NCI-H524 treated with DMSO at 0.1 percent for 48 hours (cell line): ENCODE measurements at regions not wholly inside any gene's neighbourhood (a gene's known extent, or its start where the extent isn't known, plus 50 kb on each side); places are given as distances from the start of the nearest gene placed in this dataset.

ENCODE experiments used
- DNase-seq: peaks from one replicate; lab custom pipeline; 2025; lab: John Stamatoyannopoulos, UW

DNA sequence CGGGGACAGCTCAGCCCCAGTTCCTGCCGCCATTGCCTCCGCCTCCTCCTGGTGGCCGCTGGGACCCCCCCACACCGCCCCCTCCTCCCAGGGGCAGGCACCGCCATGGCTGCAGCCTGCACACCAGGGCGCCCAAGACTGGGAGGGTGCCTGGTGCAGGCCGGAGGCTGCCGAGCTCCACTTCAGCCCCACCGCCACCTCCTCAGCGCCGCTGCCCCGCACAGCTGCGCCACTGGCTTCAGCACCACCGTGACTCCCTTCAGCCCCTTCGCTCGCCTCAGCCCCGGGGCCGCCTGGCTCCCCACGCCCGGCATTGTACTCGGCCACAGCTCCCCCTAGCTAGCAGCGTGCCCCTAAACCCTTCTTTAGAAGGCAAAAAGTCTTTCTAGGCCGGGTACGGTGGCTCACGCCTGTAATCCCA, 131.1 kb downstream of the CRYBB2 start:
- DNase-seq, result no peak

DNA sequence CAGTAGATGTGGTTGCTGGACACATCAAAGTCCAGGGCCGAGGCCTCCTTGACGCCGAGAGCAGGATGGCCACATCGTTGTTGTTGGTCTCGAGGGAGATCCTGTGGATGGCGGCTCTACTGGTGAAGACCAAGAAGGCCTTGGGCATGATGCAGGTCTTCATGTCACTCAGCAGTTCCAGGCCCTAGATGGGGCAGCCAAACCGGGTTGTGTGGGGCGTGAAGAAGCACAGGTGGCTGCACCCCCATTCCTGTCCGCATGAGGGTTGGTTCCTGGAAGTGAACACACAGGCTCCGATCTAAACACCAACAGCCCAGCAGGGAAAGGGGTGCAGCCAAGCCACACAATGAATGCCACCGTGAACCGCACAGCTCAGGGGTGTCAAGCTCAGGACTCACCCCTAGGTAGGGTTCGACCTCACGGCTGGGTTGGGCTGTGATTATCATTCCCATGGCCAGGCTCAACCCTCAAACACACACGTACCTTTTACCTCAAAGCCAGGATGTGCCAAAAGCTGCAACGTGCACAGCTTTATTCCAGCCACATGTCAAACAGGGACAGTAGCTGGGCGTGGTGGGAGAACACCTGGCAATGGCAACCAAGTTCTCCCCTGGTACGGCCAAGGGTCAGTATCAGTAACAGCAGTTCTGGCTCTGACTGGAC, 132.3 kb downstream of the CRYBB2 start:
- no peak for DNase-seq

- no peak for DNase-seq
Observed at GRCh38 chr22:25352294-25352680, 132.8 kb downstream of the CRYBB2 start.

GRCh38 chr22:25353516-25354445, 134.3 kb downstream of the CRYBB2 start:
- no peak for DNase-seq

- DNase-seq, result no peak
Observed at GRCh38 chr22:25354456-25354855, 135.0 kb downstream of the CRYBB2 start.

GRCh38 chr22:25357132-25357455, 137.7 kb downstream of the CRYBB2 start:
- DNase-seq, result no peak

- no peak for DNase-seq
Observed at GRCh38 chr22:25357606-25358420, 138.4 kb downstream of the CRYBB2 start.

- DNase-seq, result no peak
Observed at GRCh38 chr22:25358421-25359170, 139.2 kb downstream of the CRYBB2 start.

DNA sequence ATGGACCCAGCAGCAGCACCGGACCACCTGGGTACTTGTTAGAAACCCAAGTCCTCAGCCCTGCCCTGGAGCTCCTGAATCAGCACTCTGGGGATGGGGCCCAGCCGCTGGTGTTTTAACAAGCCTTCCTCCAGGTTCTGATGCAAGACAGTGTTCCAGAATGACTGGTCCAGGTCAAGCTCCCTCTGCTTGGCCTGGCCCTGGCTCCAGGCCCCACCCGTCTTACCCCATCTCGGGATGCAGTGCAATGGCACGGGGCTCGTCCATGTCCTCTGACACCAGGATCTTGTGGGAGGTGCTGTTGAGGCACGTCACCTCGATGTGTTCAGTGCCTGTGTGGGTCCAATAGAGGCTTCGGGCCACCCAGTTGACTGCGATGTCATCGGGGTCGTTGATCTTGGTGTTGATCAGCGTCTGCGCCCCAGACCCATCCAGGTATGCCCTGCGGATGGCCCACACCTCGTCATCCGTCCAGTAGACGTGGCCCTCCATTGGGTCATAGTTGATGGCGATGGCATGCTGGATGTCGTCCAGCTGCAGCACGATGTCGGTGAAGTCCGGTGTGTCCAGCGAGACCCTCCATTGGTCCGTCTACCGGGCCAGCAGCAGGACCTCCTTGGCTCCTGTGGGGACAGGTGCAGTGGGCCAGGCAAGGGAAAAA, 140.3 kb downstream of the CRYBB2 start:
- no peak for DNase-seq

- no peak for DNase-seq
Observed at GRCh38 chr22:25360411-25360810, 141.0 kb downstream of the CRYBB2 start.

DNA sequence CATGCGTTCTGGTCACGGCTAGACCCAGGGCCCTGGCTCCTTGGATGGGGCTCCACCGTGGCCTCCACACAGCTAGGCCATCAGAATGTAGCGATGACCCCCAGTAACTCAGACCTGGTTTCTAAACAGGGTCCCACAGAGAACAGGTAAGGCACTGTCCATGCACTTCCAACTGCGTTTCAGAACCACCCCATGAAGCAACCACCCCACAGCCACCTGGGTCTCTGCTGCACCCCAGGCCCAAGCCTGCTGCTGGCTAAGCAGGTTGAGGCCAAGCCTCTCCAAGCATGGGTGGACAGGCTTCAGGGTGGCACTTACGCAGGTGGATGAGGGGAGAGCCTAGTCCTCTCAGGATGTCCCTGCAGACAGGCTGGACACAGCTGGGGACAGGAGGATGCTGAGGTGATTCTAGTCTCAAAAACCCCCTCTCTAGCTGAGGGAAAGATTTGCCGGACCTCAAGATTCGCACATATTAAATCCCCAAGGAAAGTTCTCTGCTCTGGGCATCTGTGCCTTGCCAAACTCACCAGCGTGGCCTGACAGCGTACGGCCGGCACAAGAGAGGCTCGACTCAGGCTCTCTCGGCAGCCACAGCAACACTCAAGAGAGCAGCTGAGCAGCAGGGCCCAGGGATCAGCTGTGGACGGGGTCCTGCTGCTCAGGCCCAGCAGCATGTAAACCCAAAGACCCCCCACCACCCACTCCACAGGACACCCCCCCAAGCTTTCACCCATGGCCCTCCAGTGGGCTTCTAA, 141.6 kb downstream of the CRYBB2 start:
- DNase-seq, result no peak

DNA sequence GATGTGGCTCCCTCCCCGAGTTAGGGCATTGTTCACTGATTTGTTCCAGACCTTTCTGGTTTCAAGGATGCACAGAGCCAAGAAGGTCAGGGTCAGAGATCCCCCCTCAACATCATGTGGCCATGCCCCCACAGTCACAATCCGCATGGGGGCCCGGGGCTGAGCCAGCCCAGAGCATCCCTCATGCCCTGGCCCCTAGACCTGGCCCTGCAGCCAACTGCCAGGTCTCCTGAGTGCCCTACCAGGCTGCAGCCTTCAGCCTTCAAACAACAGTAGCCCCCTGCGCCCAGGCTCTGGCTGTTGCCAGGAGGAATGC, 142.4 kb downstream of the CRYBB2 start:
- no peak for DNase-seq

- no peak for DNase-seq
Observed at GRCh38 chr22:25362215-25362882, 142.9 kb downstream of the CRYBB2 start.

- DNase-seq, result no peak
Observed at GRCh38 chr22:25362883-25363240, 143.4 kb downstream of the CRYBB2 start.

DNA sequence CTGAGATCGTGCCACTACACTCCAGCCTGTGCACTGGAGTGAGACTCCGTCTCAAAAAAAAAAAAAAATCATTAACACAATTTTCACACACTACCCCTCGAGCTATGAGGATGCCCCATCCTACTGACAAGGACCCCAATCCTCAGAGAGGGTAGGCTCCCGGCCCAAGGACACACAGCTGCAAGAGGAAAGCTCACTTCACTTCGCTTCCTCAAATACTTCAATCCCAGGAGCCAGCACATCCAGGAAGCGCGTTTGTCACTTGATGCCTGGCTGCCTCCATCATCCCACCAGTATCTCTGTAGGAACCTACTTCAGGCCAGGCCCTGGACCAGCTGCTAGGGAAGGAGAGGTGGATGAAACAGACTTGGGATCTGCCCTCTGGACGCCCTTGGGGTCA, 144.0 kb downstream of the CRYBB2 start:
- no peak for DNase-seq

DNA sequence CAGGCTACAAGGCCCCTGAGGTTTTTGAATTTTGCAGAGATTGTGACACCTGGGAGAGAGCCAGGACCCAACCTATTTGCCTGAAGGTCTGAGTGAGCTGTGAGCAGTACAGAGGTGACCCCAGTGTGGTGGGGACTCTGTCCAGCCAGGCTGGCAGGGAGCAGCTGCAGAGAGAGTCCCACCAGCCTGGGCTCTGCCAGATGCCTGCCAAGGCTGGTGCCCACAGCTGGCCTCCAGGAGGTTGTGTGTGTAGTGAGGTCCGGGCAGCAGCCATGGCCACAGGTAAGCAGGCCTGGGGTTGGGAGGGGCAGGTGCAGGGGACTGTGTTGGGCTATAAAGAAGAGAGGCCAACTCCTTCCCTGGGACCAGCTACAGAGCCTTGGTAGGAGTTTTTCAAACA, 144.8 kb downstream of the CRYBB2 start:
- no peak for DNase-seq

DNA sequence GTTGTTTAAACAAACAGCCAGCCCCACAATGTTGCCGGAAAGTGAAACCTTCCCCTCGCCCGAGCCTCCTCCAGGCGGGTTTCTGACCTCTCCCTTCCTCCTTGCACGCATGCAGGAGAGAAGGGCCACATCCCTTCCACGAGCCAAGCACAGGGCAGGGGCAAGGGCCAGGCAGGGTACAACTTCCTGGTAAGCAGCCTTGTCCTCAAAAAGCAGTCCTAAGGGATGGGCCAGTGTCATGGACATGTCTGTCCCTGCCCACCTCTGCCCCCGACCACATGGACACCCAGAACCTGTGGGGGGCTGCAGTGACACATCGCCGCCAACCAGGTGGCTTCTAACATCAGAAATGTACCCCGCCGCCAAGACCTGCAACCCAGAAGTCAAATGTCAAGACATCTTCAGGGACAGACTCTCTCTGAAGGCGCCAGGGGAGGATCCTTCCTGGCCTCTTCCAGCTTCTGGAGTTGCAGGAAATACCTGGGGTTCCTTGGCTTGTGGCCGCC, 145.3 kb downstream of the CRYBB2 start:
- DNase-seq, result no peak

GRCh38 chr22:25365491-25366261, 146.2 kb downstream of the CRYBB2 start:
- no peak for DNase-seq

GRCh38 chr22:25366408-25366807, 147.0 kb downstream of the CRYBB2 start:
- DNase-seq, result no peak
